HG03097 (cell line): ENCODE measurements at regions not wholly inside any gene's neighbourhood (a gene's known extent, or its start where the extent isn't known, plus 50 kb on each side); places are given as distances from the start of the nearest gene placed in this dataset.

Experiments used
- ATAC-seq: cut with Tn5 transposase; IDR thresholded peaks from one replicate; pipeline ENCODE4 v1.9.1; 2021; ENCODE audit not compliant: unreplicated experiment, low FRiP score

- ATAC-seq: no peak
These were observed 525.2 kb upstream of the PSMD7 start for GRCh38 chr16:73771196-73772064.

- ATAC-seq: no peak
These were observed 527.8 kb upstream of the PSMD7 start for GRCh38 chr16:73768786-73769203.

GRCh38 chr16:73764321-73764720, 532.3 kb upstream of the PSMD7 start:
- ATAC-seq: no peak

- ATAC-seq: no peak
These were observed 540.1 kb upstream of the PSMD7 start for GRCh38 chr16:73756289-73757178.

GRCh38 chr16:73753931-73754330, 542.7 kb upstream of the PSMD7 start:
- no peak for ATAC-seq

- ATAC-seq: no peak
These were observed 546.0 kb upstream of the PSMD7 start for GRCh38 chr16:73750639-73751038.

GRCh38 chr16:73747328-73747727, 549.3 kb upstream of the PSMD7 start:
- ATAC-seq: no peak

DNA sequence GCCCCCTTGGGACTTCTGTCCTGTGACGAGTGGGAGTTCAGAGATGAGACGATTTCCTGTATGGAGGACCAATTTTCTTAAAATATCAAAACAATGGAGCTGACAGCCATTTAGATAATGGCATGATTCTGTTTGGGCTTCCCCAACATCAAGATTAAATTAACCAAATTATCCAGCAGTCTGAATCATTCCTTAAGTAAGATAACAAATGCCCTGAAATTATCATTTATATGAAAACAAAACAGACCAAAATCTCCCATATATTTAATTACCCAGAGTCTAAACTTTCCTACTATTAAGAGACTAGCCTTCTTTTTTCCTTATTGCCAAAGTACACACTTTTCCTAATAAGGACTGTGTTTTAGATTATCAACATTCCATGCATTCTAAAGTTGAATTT, 550.1 kb upstream of the PSMD7 start:
- ATAC-seq: no peak

DNA sequence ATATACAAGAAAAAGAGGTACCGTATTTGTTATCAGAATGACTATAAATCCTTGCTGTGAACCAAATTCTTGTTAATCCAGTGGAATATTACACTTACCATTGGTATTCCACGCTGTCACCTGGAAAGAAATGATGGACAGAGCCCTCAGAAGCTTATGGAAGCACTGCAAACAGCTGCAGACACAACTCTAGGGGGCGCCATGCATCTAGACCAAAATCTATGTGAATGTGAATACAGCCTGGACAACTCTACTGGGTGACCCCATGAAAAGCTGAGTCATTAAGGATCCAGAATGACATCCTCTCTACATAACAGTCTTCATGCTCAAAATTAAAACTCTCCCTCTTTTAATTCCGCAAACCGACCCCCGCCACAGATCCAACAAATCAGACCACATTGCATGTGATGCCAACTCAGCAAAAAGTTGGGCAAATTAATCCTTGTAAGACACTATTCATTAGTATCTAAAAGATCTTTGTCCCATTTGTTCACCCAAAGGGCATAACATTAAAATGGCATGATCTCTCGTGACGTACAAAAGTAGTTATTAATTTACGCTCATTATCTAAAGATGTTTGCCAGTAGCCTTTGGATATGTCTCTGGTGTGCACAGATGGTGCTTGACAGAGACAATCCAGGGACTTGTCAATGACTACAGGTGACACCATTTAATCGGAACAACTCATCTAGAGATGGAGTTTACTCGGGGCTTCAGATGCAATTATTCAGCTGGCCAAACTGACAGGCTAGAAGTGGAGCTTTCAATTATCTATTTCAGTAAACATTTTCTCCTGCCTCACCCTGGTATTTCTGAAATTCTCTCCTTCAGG, 552.7 kb upstream of the PSMD7 start:
- no peak for ATAC-seq

DNA sequence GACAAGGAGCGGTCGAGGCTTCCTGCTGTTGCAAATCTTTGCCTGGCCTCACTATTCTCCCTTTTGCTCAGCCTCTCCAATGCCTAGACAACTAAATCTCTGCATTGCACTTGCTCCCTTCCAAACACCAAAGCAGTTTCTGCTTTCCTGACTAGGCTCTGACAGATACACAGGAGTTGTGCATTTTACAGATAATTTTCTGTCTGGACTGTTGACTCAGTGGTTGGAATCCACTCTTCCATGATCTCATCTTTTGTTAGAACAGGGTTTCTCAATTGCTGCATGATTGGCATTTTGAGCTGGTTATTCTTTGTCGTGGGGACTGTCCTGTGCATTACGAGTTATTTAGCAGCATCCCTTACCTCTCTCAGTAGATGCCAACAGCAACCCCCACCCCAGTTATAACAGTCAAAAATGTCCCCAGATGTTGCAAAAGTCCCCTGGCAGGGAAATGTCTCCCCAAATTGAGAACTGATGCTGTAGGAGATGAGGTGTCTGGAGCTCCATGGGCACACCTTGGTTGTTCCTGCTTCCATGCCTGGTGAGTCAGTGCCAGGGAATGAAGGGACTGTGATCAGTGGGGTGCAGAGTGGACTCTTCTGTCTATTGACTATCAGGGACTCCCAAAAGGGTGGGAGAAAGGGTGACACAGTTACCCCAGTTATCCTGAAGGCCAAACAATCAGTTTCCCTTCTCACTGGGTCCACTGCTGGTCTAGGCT, 557.4 kb upstream of the PSMD7 start:
- no peak for ATAC-seq

- no peak for ATAC-seq
These were observed 558.3 kb upstream of the PSMD7 start for GRCh38 chr16:73738266-73738665.

- no peak for ATAC-seq
These were observed 559.0 kb upstream of the PSMD7 start for GRCh38 chr16:73737637-73738036.

DNA sequence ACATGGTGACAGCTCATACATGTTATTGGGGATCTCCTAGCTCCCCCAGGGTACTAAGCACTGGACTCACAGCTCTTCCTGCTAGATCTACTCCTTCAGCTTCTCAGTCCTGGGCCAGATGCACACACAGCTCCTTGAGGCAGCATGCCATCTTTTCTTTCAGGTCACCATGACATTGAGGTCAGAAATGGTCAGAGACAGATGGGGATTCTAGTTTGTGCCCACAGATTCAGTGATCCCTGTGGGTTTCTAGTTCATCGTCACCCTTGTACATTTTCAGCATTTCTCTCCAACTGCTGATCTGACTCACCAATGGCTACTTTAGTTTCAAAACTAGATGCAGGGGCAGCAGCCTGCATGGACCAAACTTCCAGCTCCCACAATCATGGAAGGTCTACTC, 560.7 kb upstream of the PSMD7 start:
- ATAC-seq: no peak

DNA sequence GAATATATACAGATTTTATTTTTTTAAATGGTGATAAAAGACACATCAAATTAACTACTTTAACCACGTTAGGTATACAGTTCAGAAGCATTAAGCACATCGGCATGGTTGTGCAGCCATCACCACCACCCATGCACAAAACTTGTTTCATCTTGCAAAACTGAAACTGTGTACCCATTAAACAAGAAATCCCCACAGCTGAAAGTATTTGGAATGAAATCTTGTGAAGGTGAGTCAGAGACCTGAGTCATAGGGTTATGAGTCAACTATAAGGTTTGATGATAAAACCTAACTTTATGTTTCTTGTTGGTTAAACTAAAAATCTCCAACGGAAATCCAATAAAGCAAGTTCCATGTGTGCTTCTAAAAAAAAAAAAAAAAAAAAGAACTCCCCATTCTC, 561.6 kb upstream of the PSMD7 start:
- peak; percentile 69 for ATAC-seq

DNA sequence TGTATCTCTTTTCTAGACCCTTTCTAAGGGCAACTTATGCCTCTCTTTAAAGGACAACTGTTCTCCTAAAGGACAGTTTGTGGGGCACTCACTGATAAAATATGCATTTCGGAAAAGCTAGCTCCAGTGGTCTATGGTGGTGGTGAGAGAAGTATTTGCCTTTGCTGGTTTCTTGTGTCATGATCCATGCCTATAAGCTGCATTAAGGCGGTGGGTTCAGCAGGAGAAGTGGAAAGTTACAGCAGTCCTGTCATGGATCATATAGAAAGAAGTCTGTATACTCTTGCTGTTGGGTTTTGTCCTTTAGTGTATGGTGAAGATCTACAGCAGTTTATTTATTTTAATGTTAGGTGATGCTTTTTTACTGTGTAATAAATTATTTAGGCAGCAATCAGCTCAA, 563.9 kb upstream of the PSMD7 start:
- ATAC-seq: no peak

GRCh38 chr16:73732143-73732542, 564.5 kb upstream of the PSMD7 start:
- ATAC-seq: no peak

DNA sequence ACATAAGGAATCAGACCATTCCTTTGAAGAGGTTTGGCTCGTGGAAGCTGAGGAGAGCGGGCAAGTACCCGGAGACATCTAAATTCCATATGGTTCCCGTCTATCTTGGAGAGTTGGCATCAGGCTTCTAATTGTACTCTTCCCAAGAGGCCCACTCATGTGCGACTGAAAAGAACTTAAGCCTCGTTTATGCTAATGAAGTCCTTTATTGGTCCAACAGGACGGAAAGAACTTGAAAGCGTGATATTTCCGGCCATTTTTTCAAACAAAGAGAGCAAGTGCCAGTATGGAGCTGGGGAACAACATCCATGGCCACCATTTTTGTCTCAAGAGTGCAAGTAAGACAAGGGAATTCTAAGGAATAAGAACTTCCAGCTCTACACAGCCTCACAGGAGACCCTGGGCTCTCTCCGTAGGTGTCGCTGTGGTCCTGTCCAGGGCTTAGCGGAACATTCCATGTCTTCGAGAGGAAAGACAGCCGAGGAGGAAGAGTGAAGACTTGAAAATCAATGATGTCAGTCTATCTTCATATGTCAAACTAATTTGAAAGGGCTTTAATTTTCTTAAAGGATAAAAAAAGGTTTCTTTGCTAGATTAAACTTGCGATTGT, 566.0 kb upstream of the PSMD7 start:
- no peak for ATAC-seq

DNA sequence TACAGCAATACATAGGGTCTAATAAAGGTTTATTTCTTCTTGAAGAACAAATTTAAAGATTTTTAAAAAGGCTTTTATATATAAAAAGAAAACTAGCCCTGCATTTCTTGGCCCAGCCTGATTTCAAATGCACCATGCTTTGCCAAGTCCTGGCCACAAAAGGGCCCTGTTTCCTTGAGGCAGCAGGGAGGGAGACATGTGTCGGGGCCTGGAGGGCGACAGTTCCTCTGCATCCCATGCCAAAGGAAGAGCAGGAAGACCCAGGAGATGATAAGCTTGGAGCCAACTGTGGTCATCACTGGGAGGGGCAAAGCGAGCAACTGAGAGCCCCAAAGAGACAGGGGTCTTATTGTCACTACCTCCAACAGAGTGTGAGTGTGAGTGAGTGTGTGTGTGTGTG, 571.5 kb upstream of the PSMD7 start:
- ATAC-seq: no peak

- no peak for ATAC-seq
These were observed 572.1 kb upstream of the PSMD7 start for GRCh38 chr16:73724503-73724902.
